Stimulated activated CD8-positive, alpha-beta memory T cell treated with anti-CD3 and anti-CD28 coated beads, Interleukin-4, amount 100 ng/mL, for 24 hours (primary cell): ENCODE measurements at regions not wholly inside any gene's neighbourhood (a gene's known extent, or its start where the extent isn't known, plus 50 kb on each side); places are given as distances from the start of the nearest gene placed in this dataset.
A peak's percentile ranks its signal among the peaks of the same experiment; 100 is the strongest.

Experiments used
- DNase-seq: peaks from one replicate; pipeline ENCODE4 v3.0.0-alpha.2; 2020; ENCODE audit warnings: low read depth

- DNase-seq = no peak
Measured at GRCh38 chr13:88883741-88884140, 1212.6 kb downstream of the SLITRK5 start.

GRCh38 chr13:88887045-88887662 lies 1216.0 kb downstream of the SLITRK5 start:
- no peak for DNase-seq

GRCh38 chr13:88895261-88895941 lies 1224.2 kb downstream of the SLITRK5 start:
- no peak for DNase-seq

- DNase-seq = no peak
Measured at GRCh38 chr13:88896466-88896865, 1225.3 kb downstream of the SLITRK5 start.

GRCh38 chr13:88908961-88909441 lies 1237.8 kb downstream of the SLITRK5 start:
- DNase-seq = no peak

- peak; percentile 34 for DNase-seq
Measured at GRCh38 chr13:88919970-88920628, 1248.9 kb downstream of the SLITRK5 start.

- no peak for DNase-seq
Measured at GRCh38 chr13:88925954-88926353, 1254.8 kb downstream of the SLITRK5 start.

GRCh38 chr13:88926890-88927502 lies 1255.8 kb downstream of the SLITRK5 start:
- no peak for DNase-seq

- DNase-seq = no peak
Measured at GRCh38 chr13:88932950-88933349, 1261.8 kb downstream of the SLITRK5 start.

GRCh38 chr13:88937384-88937783 lies 1266.2 kb downstream of the SLITRK5 start:
- DNase-seq = no peak

GRCh38 chr13:88945793-88946192 lies 1274.6 kb downstream of the SLITRK5 start:
- DNase-seq = no peak

GRCh38 chr13:88948501-88948900 lies 1277.3 kb downstream of the SLITRK5 start:
- DNase-seq = no peak

- no peak for DNase-seq
Measured at GRCh38 chr13:88958821-88959220, 1287.7 kb downstream of the SLITRK5 start.

GRCh38 chr13:88976466-88976865 lies 1305.3 kb downstream of the SLITRK5 start:
- no peak for DNase-seq

- no peak for DNase-seq
Measured at GRCh38 chr13:88978607-88979006, 1307.4 kb downstream of the SLITRK5 start.

GRCh38 chr13:88979465-88980175 lies 1308.4 kb downstream of the SLITRK5 start:
- no peak for DNase-seq

GRCh38 chr13:89003656-89004055 lies 1332.5 kb downstream of the SLITRK5 start:
- no peak for DNase-seq

- no peak for DNase-seq
Measured at GRCh38 chr13:89011615-89012014, 1340.4 kb downstream of the SLITRK5 start.

- no peak for DNase-seq
Measured at GRCh38 chr13:89027694-89028306, 1356.6 kb downstream of the SLITRK5 start.

GRCh38 chr13:89029062-89029461 lies 1357.9 kb downstream of the SLITRK5 start:
- peak; percentile 1 for DNase-seq

- no peak for DNase-seq
Measured at GRCh38 chr13:89034015-89034414, 1362.8 kb downstream of the SLITRK5 start.

GRCh38 chr13:89052699-89053098 lies 1381.5 kb downstream of the SLITRK5 start:
- DNase-seq = no peak
